GM23338 (cell line): ENCODE measurements at regions not wholly inside any gene's neighbourhood (a gene's known extent, or its start where the extent isn't known, plus 50 kb on each side); places are given as distances from the start of the nearest gene placed in this dataset.

Experiments used
- ATAC-seq: fragments of 200-7000 bp; cut with Tn5 transposase; 3 replicates; pipeline ENCODE4 v1.9.1; 2020
- DNase-seq: peaks from one replicate; pipeline ENCODE4 v3.0.0-alpha.2; 2015; ENCODE audit warnings: low spot score
- H2AFZ ChIP-seq: fragments of 200-600 bp; sonication (generic); 2 replicates; pipeline ENCODE4 v1.8.0; 2016; ENCODE audit warnings: antibody characterized with exemption, mild to moderate bottlenecking, moderate library complexity
- H3F3A ChIP-seq: fragments of 200-600 bp; sonication (generic); replicated peaks from 2 replicates; pipeline ENCODE4 v1.8.0; 2017; ENCODE audit warnings: antibody characterized with exemption, mixed run types, low read depth
- H3K27ac ChIP-seq: fragments of 200-600 bp; sonication (generic); 2 replicates; pipeline ENCODE4 v1.6.1; 2016; ENCODE audit warnings: low read depth
- H3K27me3 ChIP-seq: fragments of 200-600 bp; sonication (generic); 2 replicates; pipeline ENCODE4 v1.8.0; 2016; ENCODE audit warnings: mild to moderate bottlenecking, mixed run types, moderate library complexity; ENCODE audit not compliant: insufficient read depth
- H3K36me3 ChIP-seq: fragments of 200-600 bp; sonication (generic); 2 replicates; pipeline ENCODE4 v1.8.0; 2016; ENCODE audit warnings: mild to moderate bottlenecking; ENCODE audit not compliant: insufficient read depth
- H3K4me1 ChIP-seq: fragments of 200-600 bp; sonication (generic); 2 replicates; pipeline ENCODE4 v1.8.0; 2016; ENCODE audit warnings: mild to moderate bottlenecking, moderate library complexity; ENCODE audit not compliant: insufficient read depth
- H3K4me2 ChIP-seq: fragments of 200-600 bp; sonication (generic); 2 replicates; pipeline ENCODE4 v1.7.1; 2017; ENCODE audit warnings: mixed run types
- H3K4me3 ChIP-seq: fragments of 200-600 bp; sonication (generic); 2 replicates; pipeline ENCODE4 v1.6.1; 2016; ENCODE audit warnings: mixed run types
- H3K79me2 ChIP-seq: fragments of 200-600 bp; sonication (generic); replicated peaks from 2 replicates; pipeline ENCODE4 v1.8.0; 2017; ENCODE audit warnings: mild to moderate bottlenecking; ENCODE audit not compliant: insufficient read depth
- H3K9me2 ChIP-seq: fragments of 200-600 bp; sonication (generic); 2 replicates; pipeline ENCODE4 v1.8.0; 2017; ENCODE audit not compliant: insufficient read depth
- H4K20me1 ChIP-seq: fragments of 200-600 bp; sonication (generic); replicated peaks from 2 replicates; pipeline ENCODE4 v1.8.0; 2017; ENCODE audit warnings: mild to moderate bottlenecking; ENCODE audit not compliant: insufficient read depth
- H3K27ac Mint-ChIP-seq: 2 replicates; pipeline ENCODE4 v1.8.0; 2020; ENCODE audit warnings: inconsistent platforms, mild to moderate bottlenecking, moderate library complexity, mixed read lengths
- H3K27me3 Mint-ChIP-seq: 3 replicates; pipeline ENCODE4 v1.8.0; 2022; ENCODE audit warnings: low read depth, mild to moderate bottlenecking, moderate library complexity, mixed read lengths, inconsistent platforms; ENCODE audit not compliant: insufficient read depth, poor library complexity
- H3K36me3 Mint-ChIP-seq: 3 replicates; pipeline ENCODE4 v1.8.0; 2021; ENCODE audit warnings: low read depth, mild to moderate bottlenecking, inconsistent platforms, moderate library complexity, mixed read lengths
- H3K4me1 Mint-ChIP-seq: 3 replicates; pipeline ENCODE4 v1.8.0; 2020; ENCODE audit warnings: mild to moderate bottlenecking, inconsistent platforms, mixed read lengths
- H3K4me3 Mint-ChIP-seq: 3 replicates; pipeline ENCODE4 v1.8.0; 2021; ENCODE audit warnings: moderate library complexity, mild to moderate bottlenecking, inconsistent platforms, mixed read lengths
- H3K9me3 Mint-ChIP-seq: 3 replicates; pipeline ENCODE4 v1.8.0; 2020; ENCODE audit warnings: moderate library complexity, mild to moderate bottlenecking, inconsistent platforms, mixed read lengths
- CREB1 ChIP-seq: fragments of 250-450 bp; sonication (Bioruptor Pico); IDR thresholded peaks from 2 replicates; pipeline ENCODE4 v1.5.0; 2020; ENCODE audit warnings: low read depth, mild to moderate bottlenecking, moderate library complexity
- EZH2 ChIP-seq: fragments of 200-600 bp; sonication (generic); IDR thresholded peaks from one replicate; pipeline ENCODE4 v1.8.0; 2017; ENCODE audit warnings: antibody characterized with exemption, mild to moderate bottlenecking, low read depth; ENCODE audit not compliant: unreplicated experiment
- NANOG ChIP-seq: IDR thresholded peaks from 2 replicates; pipeline ENCODE4 v1.6.1; 2016; ENCODE audit warnings: antibody characterized with exemption, borderline replicate concordance
- POLR2AphosphoS5 ChIP-seq: IDR thresholded peaks from 2 replicates; pipeline ENCODE4 v1.6.1; 2016; ENCODE audit warnings: antibody characterized with exemption, low read depth
- ZNF114 ChIP-seq: fragments of 250-450 bp; sonication (Bioruptor Pico); IDR thresholded peaks from 2 replicates; pipeline ENCODE4 v1.5.0; 2020; ENCODE audit warnings: mild to moderate bottlenecking, moderate library complexity
- TF ChIP-seq, protein P1 (sequence below), 2 experiments: fragments of 200-600 bp in 1 of 2; sonication (generic) in 1 of 2; conservative IDR thresholded peaks; 2 replicates each; pipeline versions ENCODE4 v1.5.1 to v1.6.1; 2016 to 2017; ENCODE audit warnings: antibody characterized with exemption in 2 of 2, low read depth in 2 of 2, mild to moderate bottlenecking in 2 of 2, moderate library complexity in 1 of 2

DNA sequence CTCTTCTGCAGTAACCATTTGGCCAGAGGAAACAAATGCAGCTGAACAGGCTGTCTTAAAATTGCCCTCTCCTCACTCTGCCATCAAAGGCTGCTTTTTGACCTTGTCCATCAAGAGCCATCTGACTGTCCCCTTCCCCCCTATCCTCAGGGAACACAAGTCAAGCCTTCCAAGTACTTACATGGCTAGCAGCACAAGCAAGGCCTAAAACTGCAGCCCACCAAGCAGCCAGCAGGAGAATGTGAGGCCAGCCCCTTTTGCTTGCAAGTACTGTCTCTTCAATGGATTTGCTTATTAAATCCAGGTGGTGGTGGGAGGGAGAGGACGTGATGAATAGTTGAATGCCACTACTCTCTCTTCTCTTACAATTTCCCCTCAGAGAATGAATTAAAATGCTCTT lies 83.5 kb downstream of the HTR1A start:
- H3K4me1 Mint-ChIP-seq, result peaks cover 2% of the 10 kb centered on the region; the same call in 2 of the 3 replicates
- DNase-seq, result peak; percentile 38
- ATAC-seq, result peak; percentile 43; the same call in 1 of the 3 replicates
- no peaks in the 10 kb centered on the region for H3K27me3 Mint-ChIP-seq
- Histone ChIP-seq H3K9me2 (0 out of 2 replicates have a peak, but pooled peaks cover 6% of the 10 kb centered on the region), H3K4me1 (no peaks in the 10 kb centered on the region), H3K79me2 (no peaks in the 10 kb centered on the region), H3K27ac (no peak overlapping the region), H2AFZ (peak overlapping the region; percentile 4; the same call in 1 of the 2 replicates), H3K27me3 (no peaks in the 10 kb centered on the region), H4K20me1 (no peaks in the 10 kb centered on the region), H3K36me3 (no peaks in the 10 kb centered on the region), H3K4me2 (no peak overlapping the region), H3F3A (no peaks in the 10 kb centered on the region), H3K4me3 (no peak overlapping the region)
- H3K4me3 Mint-ChIP-seq, result no peak overlapping the region
- H3K9me3 Mint-ChIP-seq, result no peaks in the 10 kb centered on the region
- H3K27ac Mint-ChIP-seq, result no peak overlapping the region
- no peaks in the 10 kb centered on the region for H3K36me3 Mint-ChIP-seq
- TF ChIP-seq CREB1 (CRISPR knock-in tag), result no peak
- TF ChIP-seq, protein P1, sequence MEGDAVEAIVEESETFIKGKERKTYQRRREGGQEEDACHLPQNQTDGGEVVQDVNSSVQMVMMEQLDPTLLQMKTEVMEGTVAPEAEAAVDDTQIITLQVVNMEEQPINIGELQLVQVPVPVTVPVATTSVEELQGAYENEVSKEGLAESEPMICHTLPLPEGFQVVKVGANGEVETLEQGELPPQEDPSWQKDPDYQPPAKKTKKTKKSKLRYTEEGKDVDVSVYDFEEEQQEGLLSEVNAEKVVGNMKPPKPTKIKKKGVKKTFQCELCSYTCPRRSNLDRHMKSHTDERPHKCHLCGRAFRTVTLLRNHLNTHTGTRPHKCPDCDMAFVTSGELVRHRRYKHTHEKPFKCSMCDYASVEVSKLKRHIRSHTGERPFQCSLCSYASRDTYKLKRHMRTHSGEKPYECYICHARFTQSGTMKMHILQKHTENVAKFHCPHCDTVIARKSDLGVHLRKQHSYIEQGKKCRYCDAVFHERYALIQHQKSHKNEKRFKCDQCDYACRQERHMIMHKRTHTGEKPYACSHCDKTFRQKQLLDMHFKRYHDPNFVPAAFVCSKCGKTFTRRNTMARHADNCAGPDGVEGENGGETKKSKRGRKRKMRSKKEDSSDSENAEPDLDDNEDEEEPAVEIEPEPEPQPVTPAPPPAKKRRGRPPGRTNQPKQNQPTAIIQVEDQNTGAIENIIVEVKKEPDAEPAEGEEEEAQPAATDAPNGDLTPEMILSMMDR (conservative IDR thresholded peaks at IDR 0.05; ENCODE audit: low read depth in 2 of 2), result no peak; a peak in 1 of 4 replicates

GRCh38 chr5:63877961-63878360 lies 84.3 kb downstream of the HTR1A start:
- no peak overlapping the region for H3K4me3 ChIP-seq
- H3F3A ChIP-seq, result no peaks in the 10 kb centered on the region
- TF ChIP-seq, protein P1 (conservative IDR thresholded peaks at IDR 0.05; ENCODE audit: low read depth in 2 of 2), result peak; percentile 16 to 29; a peak in 2 of 4 replicates
- no peak for TF ChIP-seq POLR2AphosphoS5
- Mint-ChIP-seq H3K9me3 (no peaks in the 10 kb centered on the region), H3K36me3 (no peaks in the 10 kb centered on the region), H3K4me3 (no peak overlapping the region), H3K27me3 (no peaks in the 10 kb centered on the region), H3K27ac (no peak overlapping the region; the same call in 1 of the 2 replicates), H3K4me1 (peaks cover 2% of the 10 kb centered on the region; the same call in 2 of the 3 replicates)
- no peaks in the 10 kb centered on the region for H3K36me3 ChIP-seq
- peak; percentile 28 for DNase-seq
- no peaks in the 10 kb centered on the region for H4K20me1 ChIP-seq
- H2AFZ ChIP-seq, result no peak overlapping the region
- H3K4me2 ChIP-seq, result no peak overlapping the region
- H3K27ac ChIP-seq, result no peak overlapping the region
- no peaks in the 10 kb centered on the region for H3K79me2 ChIP-seq
- no peaks in the 10 kb centered on the region for H3K9me2 ChIP-seq
- peak; percentile 59 for ATAC-seq
- no peaks in the 10 kb centered on the region for H3K27me3 ChIP-seq
- H3K4me1 ChIP-seq, result no peaks in the 10 kb centered on the region

- peaks cover 18% of the 10 kb centered on the region for H3K36me3 Mint-ChIP-seq
- Histone ChIP-seq H4K20me1 (no peaks in the 10 kb centered on the region), H3K4me3 (no peak overlapping the region)
- TF ChIP-seq NANOG (no peak), ZNF114 (CRISPR knock-in tag) (no peak), EZH2 (no peak)
Observed at GRCh38 chr5:63860379-63860778, 101.9 kb downstream of the HTR1A start.

More at GRCh38 chr5:63860379-63860778, 101.9 kb downstream of the HTR1A start:
- peaks cover 26% of the 10 kb centered on the region for H3K9me3 Mint-ChIP-seq
- Histone ChIP-seq H3K79me2 (no peaks in the 10 kb centered on the region), H3K4me1 (no peaks in the 10 kb centered on the region), H3K27me3 (no peaks in the 10 kb centered on the region), H3F3A (no peaks in the 10 kb centered on the region), H2AFZ (no peak overlapping the region), H3K9me2 (no peaks in the 10 kb centered on the region), H3K36me3 (no peaks in the 10 kb centered on the region; the same call in 1 of the 2 replicates), H3K27ac (no peak overlapping the region), H3K4me2 (no peak overlapping the region)
- DNase-seq (peak; percentile 11), ATAC-seq (no peak)
- H3K4me3 Mint-ChIP-seq, result no peak overlapping the region
- H3K27me3 Mint-ChIP-seq, result no peaks in the 10 kb centered on the region
- no peak overlapping the region for H3K27ac Mint-ChIP-seq
- H3K4me1 Mint-ChIP-seq, result no peaks in the 10 kb centered on the region
